GM10266 (cell line): ENCODE measurements at regions not wholly inside any gene's neighbourhood (a gene's known extent, or its start where the extent isn't known, plus 50 kb on each side); places are given as distances from the start of the nearest gene placed in this dataset.
"Not testable (repeated sequence)": the region's sequence is repeated elsewhere in the genome, so short reads cannot be mapped to it uniquely, and the experiment has no call there.

Experiments used
- DNase-seq: peaks from one replicate; pipeline ENCODE4 v3.0.0; 2012; ENCODE audit errors: extremely low spot score
- TF ChIP-seq, protein P1 (sequence below): IDR thresholded peaks from 2 replicates; pipeline ENCODE4 v1.5.1; 2012; ENCODE audit warnings: mild to moderate bottlenecking, low read depth; ENCODE audit not compliant: control insufficient read depth, insufficient read depth; ENCODE audit errors: missing control alignments

DNA sequence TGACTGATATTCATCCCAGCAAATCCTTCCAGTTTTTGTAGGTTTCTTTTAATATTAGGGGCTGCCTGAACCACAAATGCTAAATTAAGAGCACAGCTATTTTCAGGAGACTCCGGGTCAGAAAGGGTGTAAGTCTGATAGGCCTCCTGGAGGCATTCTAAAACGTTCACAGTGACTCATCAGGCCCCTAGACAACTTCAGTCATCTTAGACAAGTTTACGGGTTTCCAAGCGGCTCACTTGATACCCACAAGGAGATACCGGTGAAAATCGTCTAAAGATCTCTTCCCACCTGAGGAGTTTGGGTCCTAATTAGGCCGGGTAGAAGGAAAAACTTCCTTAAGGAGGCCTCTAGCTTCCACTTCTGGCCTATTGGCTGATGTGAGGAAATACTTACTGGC lies 342.7 kb upstream of the USP9Y start:
- TF ChIP-seq, protein P1, sequence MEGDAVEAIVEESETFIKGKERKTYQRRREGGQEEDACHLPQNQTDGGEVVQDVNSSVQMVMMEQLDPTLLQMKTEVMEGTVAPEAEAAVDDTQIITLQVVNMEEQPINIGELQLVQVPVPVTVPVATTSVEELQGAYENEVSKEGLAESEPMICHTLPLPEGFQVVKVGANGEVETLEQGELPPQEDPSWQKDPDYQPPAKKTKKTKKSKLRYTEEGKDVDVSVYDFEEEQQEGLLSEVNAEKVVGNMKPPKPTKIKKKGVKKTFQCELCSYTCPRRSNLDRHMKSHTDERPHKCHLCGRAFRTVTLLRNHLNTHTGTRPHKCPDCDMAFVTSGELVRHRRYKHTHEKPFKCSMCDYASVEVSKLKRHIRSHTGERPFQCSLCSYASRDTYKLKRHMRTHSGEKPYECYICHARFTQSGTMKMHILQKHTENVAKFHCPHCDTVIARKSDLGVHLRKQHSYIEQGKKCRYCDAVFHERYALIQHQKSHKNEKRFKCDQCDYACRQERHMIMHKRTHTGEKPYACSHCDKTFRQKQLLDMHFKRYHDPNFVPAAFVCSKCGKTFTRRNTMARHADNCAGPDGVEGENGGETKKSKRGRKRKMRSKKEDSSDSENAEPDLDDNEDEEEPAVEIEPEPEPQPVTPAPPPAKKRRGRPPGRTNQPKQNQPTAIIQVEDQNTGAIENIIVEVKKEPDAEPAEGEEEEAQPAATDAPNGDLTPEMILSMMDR = no peak
- DNase-seq = no peak

DNA sequence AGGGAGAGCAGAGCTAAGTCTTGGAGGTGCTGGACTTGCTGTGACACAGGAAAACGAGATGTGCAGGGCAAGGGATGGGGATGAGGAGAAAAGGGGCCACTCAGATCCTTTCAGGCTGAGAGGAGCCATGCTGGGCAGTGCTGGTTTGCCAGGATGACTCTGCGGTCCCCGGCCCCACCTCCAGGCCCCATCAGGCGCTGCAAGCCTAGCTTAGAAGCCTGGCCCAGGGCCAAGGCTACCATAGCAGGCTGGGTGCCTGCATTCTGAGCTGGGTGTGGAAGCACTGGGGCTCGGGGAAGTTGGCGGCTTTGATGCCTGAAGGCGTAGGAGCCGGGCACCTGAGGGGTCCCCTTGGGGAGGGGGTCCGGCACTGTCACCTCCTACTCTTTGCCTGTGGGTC lies 341.2 kb upstream of the USP9Y start:
- DNase-seq = no peak

DNA sequence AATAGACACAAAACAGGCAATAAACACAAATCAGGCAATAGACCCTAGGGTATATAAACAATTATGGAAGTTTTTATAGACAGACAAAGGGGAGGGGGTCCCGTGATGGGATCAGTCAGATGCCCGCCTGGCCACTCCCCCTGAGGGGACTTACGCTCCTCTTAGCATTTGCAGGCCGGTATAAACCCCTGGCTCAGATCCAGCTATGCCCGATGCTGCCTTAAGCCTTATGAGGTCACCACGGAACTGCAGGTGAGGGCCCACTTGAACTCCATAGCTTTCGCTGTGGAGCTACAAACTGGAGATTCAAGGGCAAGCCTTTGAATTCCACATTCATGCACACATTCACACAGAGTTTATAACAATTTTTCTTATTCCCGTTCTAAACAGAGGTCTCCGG lies 340.5 kb upstream of the USP9Y start:
- DNase-seq = no peak
- TF ChIP-seq, protein P1 = no peak

More for the DNA sequence above, 341.2 kb upstream of the USP9Y start:
- TF ChIP-seq, protein P1 = no peak

DNA sequence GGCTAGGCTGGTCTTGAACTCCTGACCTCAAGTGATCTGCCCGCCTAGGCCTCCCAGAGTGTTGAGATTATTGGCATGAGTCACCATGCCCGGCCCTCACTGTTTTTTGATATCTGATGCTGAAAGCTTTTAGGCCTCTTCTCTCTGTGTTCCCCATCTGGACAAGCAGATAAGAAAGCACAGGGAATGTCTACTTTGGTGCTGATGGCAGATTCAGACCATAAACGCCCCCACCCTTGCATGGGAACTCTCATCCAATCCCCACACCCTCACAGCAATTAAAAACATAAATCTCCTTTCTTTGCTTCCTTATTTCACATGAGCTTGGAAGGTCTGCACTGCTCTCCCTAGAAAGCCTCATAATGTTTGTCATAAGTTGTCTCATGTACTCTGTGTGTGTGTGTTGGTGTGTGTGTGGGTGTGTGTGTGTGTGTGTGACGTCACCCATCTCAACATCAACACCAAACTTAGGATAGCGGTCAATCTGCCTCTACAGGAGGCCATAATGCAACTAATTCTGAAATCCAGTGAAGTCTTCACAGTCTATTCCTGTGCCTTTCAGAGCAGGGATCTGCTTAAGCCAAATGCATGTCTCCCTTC lies 335.6 kb upstream of the USP9Y start:
- TF ChIP-seq, protein P1 = no peak
- DNase-seq = no peak

DNA sequence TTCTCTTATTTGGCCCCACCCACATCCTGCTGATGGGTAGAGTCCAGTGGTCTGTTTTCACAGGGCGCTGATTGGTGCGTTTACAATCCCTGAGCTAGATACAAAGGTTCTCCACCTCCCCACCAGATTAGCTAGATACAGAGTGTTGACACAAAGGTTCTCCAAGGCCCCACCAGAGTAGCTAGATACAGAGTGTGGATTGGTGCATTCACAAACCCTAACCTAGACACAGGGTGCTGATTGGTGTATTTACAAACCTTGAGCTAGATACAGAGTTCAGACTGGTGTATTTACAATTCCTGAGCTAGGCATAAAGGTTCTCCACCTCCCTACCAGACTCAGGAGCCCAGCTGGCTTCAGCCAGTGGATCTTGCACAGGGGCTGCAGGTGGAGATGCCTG lies 326.4 kb upstream of the USP9Y start:
- not testable (repeated sequence) for DNase-seq

DNA sequence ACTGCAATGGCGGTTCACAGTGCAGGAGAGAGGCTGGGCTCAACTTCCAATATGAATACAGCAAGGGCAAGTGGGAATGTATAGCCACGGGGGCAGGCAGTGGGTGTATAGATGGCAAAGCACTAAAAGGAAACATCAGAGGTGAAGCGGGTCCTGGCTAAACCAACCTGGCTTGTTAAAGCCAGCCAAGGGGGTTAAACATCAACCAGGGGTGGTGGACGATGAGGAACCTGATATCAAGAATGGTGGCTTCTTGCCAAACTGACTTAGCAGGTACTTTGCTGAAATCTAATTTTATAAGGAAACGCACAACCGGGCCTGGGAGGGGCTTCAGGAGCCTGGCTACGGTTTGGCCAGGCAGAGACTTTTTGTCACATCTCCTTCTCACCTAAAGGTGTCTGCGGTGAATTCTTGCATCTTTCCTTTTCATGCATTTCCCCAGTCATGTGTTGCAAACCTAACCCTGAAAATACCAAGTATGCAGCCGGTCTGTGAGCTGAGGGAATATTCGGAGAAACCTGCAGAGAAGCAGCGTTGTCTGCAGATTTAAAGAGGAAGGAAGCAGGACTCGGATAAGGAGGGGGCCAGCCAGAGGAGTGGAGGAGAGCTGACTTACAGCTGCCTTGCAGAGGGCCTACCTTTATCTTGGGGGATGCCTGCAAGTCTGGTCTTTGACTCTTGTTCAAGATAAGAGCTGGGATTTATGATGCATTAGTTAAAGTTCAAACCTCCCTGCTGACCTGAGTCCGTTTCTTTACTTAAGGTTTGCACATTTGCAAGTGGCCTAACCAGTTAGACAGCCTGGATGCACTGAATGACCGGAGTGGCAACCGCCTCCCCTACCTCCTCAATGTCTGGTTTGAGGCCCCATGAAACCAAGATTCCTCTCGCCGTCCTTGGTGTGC lies 309.1 kb upstream of the USP9Y start:
- not testable (repeated sequence) for DNase-seq

DNA sequence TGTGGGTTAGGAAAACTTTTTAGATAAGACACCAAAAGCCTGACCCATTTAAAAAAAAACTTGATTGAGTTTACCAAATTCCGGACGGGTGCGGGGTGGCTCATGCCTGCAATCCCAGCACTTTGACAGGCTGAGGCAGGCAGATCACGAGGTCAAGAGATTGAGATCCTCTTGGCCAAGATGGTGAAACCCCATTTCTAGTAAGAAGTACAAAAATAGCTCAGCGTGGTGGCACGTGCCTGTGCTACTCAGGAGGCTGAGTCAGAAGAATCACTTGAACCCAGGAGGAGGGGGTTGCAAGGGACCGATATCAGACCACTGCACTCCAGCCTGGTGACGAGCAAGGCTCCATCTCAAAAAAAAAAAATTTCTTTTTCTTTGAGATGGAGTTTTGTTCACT lies 307.8 kb upstream of the USP9Y start:
- TF ChIP-seq, protein P1 = no peak
- DNase-seq = no peak

DNA sequence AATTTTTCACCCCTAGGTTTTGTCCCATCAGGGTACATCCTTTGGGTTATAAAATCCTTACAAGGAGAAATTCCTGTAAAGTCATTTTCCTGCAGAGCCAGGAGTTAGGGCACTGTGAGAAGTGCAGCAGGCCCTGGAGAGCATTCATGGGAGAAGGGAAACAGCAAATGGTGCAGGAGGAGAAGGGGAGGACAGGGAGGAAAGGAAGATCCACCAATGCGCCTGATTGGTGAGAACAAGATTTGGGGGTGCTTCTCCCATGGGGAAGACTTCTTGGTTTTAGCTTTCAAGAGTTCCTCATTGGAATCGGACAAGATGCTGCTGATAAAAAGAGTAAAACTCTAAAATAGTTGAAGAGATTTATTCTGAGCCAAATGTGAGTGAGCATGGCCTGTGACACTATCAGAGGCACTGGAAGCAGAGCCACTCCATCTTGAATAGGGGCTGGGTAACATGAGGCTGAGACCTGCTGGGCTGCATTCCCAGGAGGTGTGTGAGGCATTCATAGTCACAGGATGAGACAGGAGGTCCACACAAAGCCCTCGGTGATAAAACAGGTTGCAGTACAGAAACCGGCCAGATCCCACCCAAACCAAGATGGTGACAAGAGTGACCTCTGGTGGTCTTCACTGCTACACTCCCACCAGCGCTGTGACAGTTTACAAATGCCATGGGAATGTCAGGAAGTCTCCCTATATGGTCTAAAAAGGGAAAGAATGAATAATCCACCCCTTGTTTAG lies 305.5 kb upstream of the USP9Y start:
- DNase-seq = not testable (repeated sequence)

DNA sequence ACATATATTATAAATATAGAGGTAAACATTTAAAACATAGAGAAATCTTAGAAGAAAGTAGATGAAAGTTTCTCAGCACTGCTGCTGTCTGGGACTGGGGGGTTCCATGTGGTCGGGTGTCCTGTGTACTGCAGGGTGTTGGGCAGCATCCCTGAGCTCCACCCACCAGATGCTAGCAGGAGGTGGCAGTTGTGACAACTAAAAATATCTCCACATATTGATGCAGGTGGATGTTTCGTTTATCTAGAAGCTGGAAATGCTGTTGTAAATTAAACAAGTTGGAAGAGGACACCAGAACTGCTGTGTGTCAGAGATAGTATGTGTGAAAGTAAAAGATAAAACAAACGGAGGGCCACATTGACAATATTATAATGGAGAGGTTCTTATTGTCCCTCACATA lies 297.1 kb upstream of the USP9Y start:
- no peak for DNase-seq
- TF ChIP-seq, protein P1 = no peak
